SIG-M5 treated with dmso at 0.1 percent for 504 hours (cell line): ENCODE measurements at regions not wholly inside any gene's neighbourhood (a gene's known extent, or its start where the extent isn't known, plus 50 kb on each side); places are given as distances from the start of the nearest gene placed in this dataset.

ENCODE experiments used
- DNase-seq: peaks from one replicate; lab custom pipeline; 2025; ENCODE audit not compliant: unreplicated experiment; lab: John Stamatoyannopoulos, UW

- DNase-seq = peak; percentile 72
Measured at GRCh38 chr21:22536509-22536908, 1538.3 kb downstream of the NCAM2 start.

- DNase-seq = no peak
Measured at GRCh38 chr21:22544747-22545146, 1546.5 kb downstream of the NCAM2 start.

GRCh38 chr21:22552390-22552789 lies 1554.2 kb downstream of the NCAM2 start:
- no peak for DNase-seq

- no peak for DNase-seq
Measured at GRCh38 chr21:22554690-22555316, 1556.6 kb downstream of the NCAM2 start.

- no peak for DNase-seq
Measured at GRCh38 chr21:22556829-22557228, 1558.6 kb downstream of the NCAM2 start.

GRCh38 chr21:22561946-22562345 lies 1563.7 kb downstream of the NCAM2 start:
- no peak for DNase-seq

- no peak for DNase-seq
Measured at GRCh38 chr21:22573834-22574233, 1575.6 kb downstream of the NCAM2 start.

- DNase-seq = peak; percentile 45
Measured at GRCh38 chr21:22575165-22575584, 1577.0 kb downstream of the NCAM2 start.

GRCh38 chr21:22579741-22580140 lies 1581.5 kb downstream of the NCAM2 start:
- DNase-seq = no peak

- no peak for DNase-seq
Measured at GRCh38 chr21:22582026-22582425, 1583.8 kb downstream of the NCAM2 start.

GRCh38 chr21:22584308-22584707 lies 1586.1 kb downstream of the NCAM2 start:
- DNase-seq = no peak

- peak; percentile 4 for DNase-seq
Measured at GRCh38 chr21:22585558-22585957, 1587.3 kb downstream of the NCAM2 start.

GRCh38 chr21:22597660-22598255 lies 1599.5 kb downstream of the NCAM2 start:
- DNase-seq = no peak

- DNase-seq = no peak
Measured at GRCh38 chr21:22609802-22610201, 1611.6 kb downstream of the NCAM2 start.

- no peak for DNase-seq
Measured at GRCh38 chr21:22627911-22628310, 1629.7 kb downstream of the NCAM2 start.

- no peak for DNase-seq
Measured at GRCh38 chr21:22630953-22631465, 1632.8 kb downstream of the NCAM2 start.

GRCh38 chr21:22632176-22632575 lies 1634.0 kb downstream of the NCAM2 start:
- DNase-seq = no peak

GRCh38 chr21:22649246-22649645 lies 1651.0 kb downstream of the NCAM2 start:
- no peak for DNase-seq

- DNase-seq = no peak
Measured at GRCh38 chr21:22650226-22650625, 1652.0 kb downstream of the NCAM2 start.

GRCh38 chr21:22657781-22658180 lies 1659.6 kb downstream of the NCAM2 start:
- no peak for DNase-seq

- DNase-seq = no peak
Measured at GRCh38 chr21:22670148-22670547, 1671.9 kb downstream of the NCAM2 start.

- DNase-seq = no peak
Measured at GRCh38 chr21:22679207-22679606, 1681.0 kb downstream of the NCAM2 start.

GRCh38 chr21:22691658-22692057 lies 1693.4 kb downstream of the NCAM2 start:
- DNase-seq = no peak
